ENCODE measurements at regions not wholly inside any gene's neighbourhood (a gene's known extent, or its start where the extent isn't known, plus 50 kb on each side); places are given as distances from the start of the nearest gene placed in this dataset.
"Not testable (repeated sequence)": the region's sequence is repeated elsewhere in the genome, so short reads cannot be mapped to it uniquely, and the experiment has no call there.

GRCh38 chr13:79847882-79848592 lies 367.1 kb downstream of the NDFIP2 start:
- no peak for TF ChIP-seq CTCF (conservative IDR thresholded peaks at IDR 0.05)
- Mint-ChIP-seq H3K9me3 (peaks cover 4% of the 10 kb centered on the region), H3K27ac (ENCODE audit: unreplicated experiment) (no peak overlapping the region), H3K36me3 (ENCODE audit: low read depth) (no peaks in the 10 kb centered on the region), H3K27me3 (ENCODE audit: low read depth) (no peaks in the 10 kb centered on the region), H3K4me1 (peaks cover 19% of the 10 kb centered on the region), H3K4me3 (no peak overlapping the region)
- DNase-seq (ENCODE audit: low read depth, low spot score): no peak

- Mint-ChIP-seq H3K4me3 (no peak overlapping the region), H3K36me3 (ENCODE audit: low read depth) (no peaks in the 10 kb centered on the region), H3K9me3 (peaks cover 4% of the 10 kb centered on the region), H3K27ac (ENCODE audit: unreplicated experiment) (no peak overlapping the region), H3K4me1 (peaks cover 19% of the 10 kb centered on the region), H3K27me3 (ENCODE audit: low read depth) (no peaks in the 10 kb centered on the region)
- no peak for TF ChIP-seq CTCF (conservative IDR thresholded peaks at IDR 0.05)
- DNase-seq (ENCODE audit: low read depth, low spot score): no peak
These were observed 365.4 kb downstream of the NDFIP2 start for GRCh38 chr13:79846386-79846785.

- H3K27ac Mint-ChIP-seq (ENCODE audit: unreplicated experiment): no peak overlapping the region
- H3K4me3 Mint-ChIP-seq: no peak overlapping the region
- no peaks in the 10 kb centered on the region for H3K27me3 Mint-ChIP-seq (ENCODE audit: low read depth)
These were observed 356.9 kb downstream of the NDFIP2 start for GRCh38 chr13:79837741-79838450.

GRCh38 chr13:79836121-79836520 lies 355.2 kb downstream of the NDFIP2 start:
- H3K4me3 Mint-ChIP-seq; H3K27me3 Mint-ChIP-seq (ENCODE audit: low read depth); H3K27ac Mint-ChIP-seq (ENCODE audit: unreplicated experiment); DNase-seq (ENCODE audit: low read depth, low spot score); H3K36me3 Mint-ChIP-seq (ENCODE audit: low read depth): not testable (repeated sequence)
- peaks cover 14% of the 10 kb centered on the region for H3K9me3 Mint-ChIP-seq
- peaks cover 14% of the 10 kb centered on the region for H3K4me1 Mint-ChIP-seq

More at GRCh38 chr13:79837741-79838450, 356.9 kb downstream of the NDFIP2 start:
- H3K9me3 Mint-ChIP-seq: peaks cover 12% of the 10 kb centered on the region
- H3K4me1 Mint-ChIP-seq: peaks cover 14% of the 10 kb centered on the region
- TF ChIP-seq CTCF (conservative IDR thresholded peaks at IDR 0.05): no peak
- no peak for DNase-seq (ENCODE audit: low read depth, low spot score)
- H3K36me3 Mint-ChIP-seq (ENCODE audit: low read depth): peaks cover 4% of the 10 kb centered on the region

- peaks cover 14% of the 10 kb centered on the region for H3K9me3 Mint-ChIP-seq
- peaks cover 4% of the 10 kb centered on the region for H3K36me3 Mint-ChIP-seq (ENCODE audit: low read depth)
- no peak overlapping the region for H3K27ac Mint-ChIP-seq (ENCODE audit: unreplicated experiment)
- no peak for TF ChIP-seq CTCF (conservative IDR thresholded peaks at IDR 0.05)
- H3K4me3 Mint-ChIP-seq: no peak overlapping the region
- no peaks in the 10 kb centered on the region for H3K27me3 Mint-ChIP-seq (ENCODE audit: low read depth)
- no peak for DNase-seq (ENCODE audit: low read depth, low spot score)
- peaks cover 14% of the 10 kb centered on the region for H3K4me1 Mint-ChIP-seq
These were observed 353.9 kb downstream of the NDFIP2 start for GRCh38 chr13:79834876-79835275.

- Mint-ChIP-seq H3K9me3 (peaks cover 9% of the 10 kb centered on the region), H3K4me3 (no peak overlapping the region), H3K27me3 (ENCODE audit: low read depth) (no peaks in the 10 kb centered on the region), H3K4me1 (peaks cover 14% of the 10 kb centered on the region), H3K36me3 (ENCODE audit: low read depth) (no peaks in the 10 kb centered on the region), H3K27ac (ENCODE audit: unreplicated experiment) (peak overlapping the region; percentile 91)
- no peak for DNase-seq (ENCODE audit: low read depth, low spot score)
- no peak for TF ChIP-seq CTCF (conservative IDR thresholded peaks at IDR 0.05)
These were observed 353.0 kb downstream of the NDFIP2 start for GRCh38 chr13:79833991-79834390.

Measured in neural crest cell (in vitro differentiated cells).